SK-N-SH treated with all-trans-retinoic acid at 6 μM for 48 hours (cell line): ENCODE measurements at regions not wholly inside any gene's neighbourhood (a gene's known extent, or its start where the extent isn't known, plus 50 kb on each side); places are given as distances from the start of the nearest gene placed in this dataset.

Source experiments
- ATAC-seq: fragments of 200-7000 bp; cut with Tn5 transposase; 3 replicates; pipeline ENCODE4 v1.9.1; 2020; ENCODE audit warnings: mild to moderate bottlenecking, moderate library complexity
- ARNTL ChIP-seq: fragments of 450-650 bp; formaldehyde crosslinking; IDR thresholded peaks from 2 replicates; pipeline ENCODE4 v1.5.0; 2020; ENCODE audit warnings: low read depth, mild to moderate bottlenecking, moderate library complexity, borderline replicate concordance
- BACH2 ChIP-seq: fragments of 250-450 bp; sonication (Bioruptor Pico); IDR thresholded peaks from 2 replicates; pipeline ENCODE4 v1.9.0; 2021; ENCODE audit warnings: mild to moderate bottlenecking, borderline replicate concordance
- CSDC2 ChIP-seq: fragments of 250-450 bp; sonication (Bioruptor Pico); IDR thresholded peaks from 2 replicates; pipeline ENCODE4 v1.5.0; 2020; ENCODE audit warnings: mild to moderate bottlenecking, moderate library complexity
- ESRRG ChIP-seq: fragments of 250-450 bp; sonication (Bioruptor Pico); IDR thresholded peaks from 2 replicates; pipeline ENCODE4 v1.6.1; 2021; ENCODE audit warnings: mild to moderate bottlenecking
- GLIS3 ChIP-seq: fragments of 250-450 bp; sonication (Bioruptor Pico); IDR thresholded peaks from 2 replicates; pipeline ENCODE4 v1.5.0; 2020; ENCODE audit warnings: mild to moderate bottlenecking, moderate library complexity
- ISL1 ChIP-seq: fragments of 250-450 bp; sonication (Bioruptor Pico); IDR thresholded peaks from 2 replicates; pipeline ENCODE4 v2.1.2; 2022; ENCODE audit warnings: mild to moderate bottlenecking, moderate library complexity
- OSR1 ChIP-seq: fragments of 250-450 bp; sonication (Bioruptor Pico); IDR thresholded peaks from 2 replicates; pipeline ENCODE4 v1.8.0; 2022; ENCODE audit warnings: moderate library complexity, mild to moderate bottlenecking, inconsistent platforms
- PATZ1 ChIP-seq: fragments of 250-450 bp; sonication (Bioruptor Pico); IDR thresholded peaks from 2 replicates; pipeline ENCODE4 v1.8.0; 2020; ENCODE audit warnings: mild to moderate bottlenecking, moderate library complexity, borderline replicate concordance
- PPARA ChIP-seq: fragments of 250-450 bp; sonication (Bioruptor Pico); IDR thresholded peaks from 2 replicates; pipeline ENCODE4 v1.5.0; 2020; ENCODE audit warnings: mild to moderate bottlenecking, borderline replicate concordance
- RARB ChIP-seq: fragments of 250-450 bp; sonication (Bioruptor Pico); IDR thresholded peaks from 2 replicates; pipeline ENCODE4 v1.8.0; 2021; ENCODE audit warnings: mild to moderate bottlenecking, moderate library complexity
- SNAI2 ChIP-seq: fragments of 250-450 bp; sonication (Bioruptor Pico); IDR thresholded peaks from 2 replicates; pipeline ENCODE4 v1.5.0; 2020; ENCODE audit warnings: mild to moderate bottlenecking, moderate library complexity
- TCF4 ChIP-seq: fragments of 250-450 bp; sonication (Bioruptor Pico); IDR thresholded peaks from 2 replicates; pipeline ENCODE4 v1.8.0; 2021; ENCODE audit warnings: mild to moderate bottlenecking, moderate library complexity, borderline replicate concordance
- TOX ChIP-seq: fragments of 250-450 bp; sonication (Bioruptor Pico); IDR thresholded peaks from 2 replicates; pipeline ENCODE4 v1.8.0; 2021; ENCODE audit warnings: mild to moderate bottlenecking, moderate library complexity, borderline replicate concordance
- ZC3H10 ChIP-seq: fragments of 250-450 bp; sonication (Bioruptor Pico); IDR thresholded peaks from 2 replicates; pipeline ENCODE4 v1.5.1; 2021; ENCODE audit warnings: mild to moderate bottlenecking, moderate library complexity
- ZFP3 ChIP-seq: fragments of 250-450 bp; sonication (Bioruptor Pico); IDR thresholded peaks from 2 replicates; pipeline ENCODE4 v1.5.0; 2020; ENCODE audit warnings: mild to moderate bottlenecking, moderate library complexity
- ZFP30 ChIP-seq: fragments of 450-650 bp; formaldehyde crosslinking; IDR thresholded peaks from 2 replicates; pipeline ENCODE4 v1.5.0; 2022; ENCODE audit warnings: mild to moderate bottlenecking, moderate library complexity
- ZNF565 ChIP-seq: fragments of 450-650 bp; formaldehyde crosslinking; conservative IDR thresholded peaks from 2 replicates; pipeline ENCODE4 v1.5.0; 2020; ENCODE audit warnings: low read depth, mild to moderate bottlenecking, moderate library complexity
- ZNF70 ChIP-seq: fragments of 450-650 bp; formaldehyde crosslinking; IDR thresholded peaks from 2 replicates; pipeline ENCODE4 v1.5.0; 2020; ENCODE audit warnings: mild to moderate bottlenecking, moderate library complexity
- ZNF8 ChIP-seq: fragments of 450-650 bp; formaldehyde crosslinking; IDR thresholded peaks from 2 replicates; pipeline ENCODE4 v1.5.0; 2020; ENCODE audit warnings: mild to moderate bottlenecking, moderate library complexity
- TF ChIP-seq, protein P1 (sequence below): fragments of 250-450 bp; sonication (Bioruptor Pico); IDR thresholded peaks from 2 replicates; pipeline ENCODE4 v1.8.0; 2021; ENCODE audit warnings: low read depth, mild to moderate bottlenecking, moderate library complexity, borderline replicate concordance
- TF ChIP-seq, protein P2 (sequence below): fragments of 250-450 bp; sonication (Bioruptor Pico); IDR thresholded peaks from 2 replicates; pipeline ENCODE4 v1.5.1; 2020; ENCODE audit warnings: low read depth, mild to moderate bottlenecking, moderate library complexity

DNA sequence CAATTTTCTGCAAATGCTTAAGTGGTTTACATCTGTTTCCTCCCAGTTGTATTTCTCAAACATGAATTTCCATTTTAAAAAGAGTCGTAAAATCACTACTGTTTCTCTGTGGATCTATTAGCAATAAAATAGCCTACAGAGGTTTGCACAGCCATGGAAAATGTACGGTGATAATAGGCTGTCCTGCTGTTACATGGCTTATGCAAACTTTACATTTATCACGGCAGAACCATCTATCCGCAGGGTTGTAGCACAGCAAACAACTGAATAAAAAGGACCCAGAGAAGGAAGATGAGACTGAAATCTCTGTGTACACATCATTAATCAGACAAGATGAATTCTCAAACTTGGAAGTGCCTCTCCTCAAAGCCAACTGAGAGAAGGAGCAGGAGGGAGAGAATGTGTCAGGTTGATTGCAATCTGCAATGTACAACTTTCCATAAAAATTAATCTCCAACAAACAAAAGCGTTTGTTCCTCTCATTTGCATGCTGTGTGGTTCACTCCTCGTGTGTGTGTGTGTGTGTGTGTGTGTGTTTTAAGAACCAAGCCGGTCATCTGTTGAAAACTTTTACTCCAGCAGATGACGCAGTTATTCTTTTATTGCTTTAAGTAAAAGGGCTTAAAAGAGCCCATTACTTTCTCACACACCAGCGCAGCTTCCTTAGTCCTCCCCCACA lies 279.3 kb downstream of the SKAP2 start (continued):
- TF ChIP-seq ZNF8 (no peak), TCF4 (CRISPR knock-in tag) (no peak), OSR1 (CRISPR knock-in tag) (no peak)
- TF ChIP-seq, all 23 proteins: peak for 0

- ATAC-seq: no peak
- TF ChIP-seq ZC3H10: no peak
- TF ChIP-seq PATZ1 (CRISPR knock-in tag): no peak
- TF ChIP-seq CSDC2: no peak
- no peak for TF ChIP-seq ARNTL (CRISPR knock-in tag)
- TF ChIP-seq, protein P1, sequence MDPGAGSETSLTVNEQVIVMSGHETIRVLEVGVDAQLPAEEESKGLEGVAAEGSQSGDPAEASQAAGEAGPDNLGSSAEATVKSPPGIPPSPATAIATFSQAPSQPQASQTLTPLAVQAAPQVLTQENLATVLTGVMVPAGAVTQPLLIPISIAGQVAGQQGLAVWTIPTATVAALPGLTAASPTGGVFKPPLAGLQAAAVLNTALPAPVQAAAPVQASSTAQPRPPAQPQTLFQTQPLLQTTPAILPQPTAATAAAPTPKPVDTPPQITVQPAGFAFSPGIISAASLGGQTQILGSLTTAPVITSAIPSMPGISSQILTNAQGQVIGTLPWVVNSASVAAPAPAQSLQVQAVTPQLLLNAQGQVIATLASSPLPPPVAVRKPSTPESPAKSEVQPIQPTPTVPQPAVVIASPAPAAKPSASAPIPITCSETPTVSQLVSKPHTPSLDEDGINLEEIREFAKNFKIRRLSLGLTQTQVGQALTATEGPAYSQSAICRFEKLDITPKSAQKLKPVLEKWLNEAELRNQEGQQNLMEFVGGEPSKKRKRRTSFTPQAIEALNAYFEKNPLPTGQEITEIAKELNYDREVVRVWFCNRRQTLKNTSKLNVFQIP: no peak
- TF ChIP-seq ISL1 (CRISPR knock-in tag): no peak
- TF ChIP-seq SNAI2: no peak
- no peak for TF ChIP-seq ZNF565 (CRISPR knock-in tag)
- no peak for TF ChIP-seq ESRRG (CRISPR knock-in tag)
- TF ChIP-seq PPARA: no peak
- no peak for TF ChIP-seq ZFP3 (CRISPR knock-in tag)
- no peak for TF ChIP-seq GLIS3 (CRISPR knock-in tag)
- TF ChIP-seq, protein P2, sequence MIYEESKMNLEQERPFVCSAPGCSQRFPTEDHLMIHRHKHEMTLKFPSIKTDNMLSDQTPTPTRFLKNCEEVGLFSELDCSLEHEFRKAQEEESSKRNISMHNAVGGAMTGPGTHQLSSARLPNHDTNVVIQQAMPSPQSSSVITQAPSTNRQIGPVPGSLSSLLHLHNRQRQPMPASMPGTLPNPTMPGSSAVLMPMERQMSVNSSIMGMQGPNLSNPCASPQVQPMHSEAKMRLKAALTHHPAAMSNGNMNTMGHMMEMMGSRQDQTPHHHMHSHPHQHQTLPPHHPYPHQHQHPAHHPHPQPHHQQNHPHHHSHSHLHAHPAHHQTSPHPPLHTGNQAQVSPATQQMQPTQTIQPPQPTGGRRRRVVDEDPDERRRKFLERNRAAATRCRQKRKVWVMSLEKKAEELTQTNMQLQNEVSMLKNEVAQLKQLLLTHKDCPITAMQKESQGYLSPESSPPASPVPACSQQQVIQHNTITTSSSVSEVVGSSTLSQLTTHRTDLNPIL (CRISPR knock-in tag): no peak
- no peak for TF ChIP-seq BACH2 (CRISPR knock-in tag)
- no peak for TF ChIP-seq ZNF70
These were observed 276.9 kb downstream of the SKAP2 start for GRCh38 chr7:26587536-26587935.

DNA sequence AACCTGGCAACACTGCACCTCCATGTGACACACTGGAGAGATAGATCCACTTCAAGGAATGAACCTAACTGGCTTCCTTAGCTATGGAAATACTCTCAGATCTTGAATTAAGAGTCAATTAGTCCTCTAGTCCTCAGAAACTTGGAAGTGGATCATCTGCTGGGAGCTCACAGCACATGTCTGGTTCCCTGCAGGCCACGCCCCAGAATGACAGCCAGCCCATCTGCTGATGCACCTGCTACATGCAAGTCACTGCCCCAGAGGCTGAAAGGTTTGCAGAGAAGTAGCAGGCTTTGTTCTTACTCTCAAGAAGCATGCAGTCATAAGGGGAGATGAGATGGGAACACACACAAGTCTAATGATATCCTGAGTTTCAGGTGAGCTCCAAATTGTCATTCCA lies 275.9 kb downstream of the SKAP2 start:
- TF ChIP-seq, protein P2 (CRISPR knock-in tag): no peak
- no peak for ATAC-seq

- TF ChIP-seq TOX (CRISPR knock-in tag): no peak
- no peak for TF ChIP-seq SNAI2
- TF ChIP-seq, protein P1: no peak
- no peak for TF ChIP-seq CSDC2
- no peak for TF ChIP-seq TCF4 (CRISPR knock-in tag)
- no peak for TF ChIP-seq ZFP3 (CRISPR knock-in tag)
- no peak for ATAC-seq
These were observed 273.7 kb downstream of the SKAP2 start for GRCh38 chr7:26590709-26591108.

DNA sequence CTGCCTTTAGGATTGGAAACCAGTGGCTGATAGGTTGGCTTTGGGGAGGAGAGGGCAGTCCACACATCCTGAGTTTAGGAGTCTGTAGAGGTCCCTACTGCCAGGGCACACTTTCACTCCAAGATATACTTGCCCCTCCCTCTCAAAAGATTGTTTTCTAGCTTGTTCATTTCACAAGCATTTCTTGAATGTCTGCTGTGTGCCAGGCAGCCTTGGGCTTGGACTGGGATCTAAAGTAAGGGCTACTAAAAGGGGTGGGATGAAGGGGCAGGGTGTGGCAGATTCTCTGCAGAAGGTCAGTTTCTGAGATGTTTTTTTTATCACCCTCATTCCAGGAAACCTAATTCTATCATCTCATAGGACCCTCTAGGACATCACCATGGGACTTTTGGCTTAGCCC lies 272.4 kb downstream of the SKAP2 start:
- TF ChIP-seq RARB (CRISPR knock-in tag) (no peak), PPARA (no peak), ZFP30 (CRISPR knock-in tag) (no peak), CSDC2 (no peak), ISL1 (CRISPR knock-in tag) (no peak), ZFP3 (CRISPR knock-in tag) (no peak), ARNTL (CRISPR knock-in tag) (no peak), BACH2 (CRISPR knock-in tag) (no peak), GLIS3 (CRISPR knock-in tag) (no peak), TOX (CRISPR knock-in tag) (no peak), SNAI2 (no peak)
- TF ChIP-seq, protein P2 (CRISPR knock-in tag): no peak
- no peak for ATAC-seq
